SK-N-SH (cell line): ENCODE measurements at regions not wholly inside any gene's neighbourhood (a gene's known extent, or its start where the extent isn't known, plus 50 kb on each side); places are given as distances from the start of the nearest gene placed in this dataset.

Experiments used
- CTCF ChIA-PET: fragments of 300-600, 350-600 bp; formaldehyde crosslinking; extraction: SDS; loops from one replicate; lab custom pipeline; 2021; lab: Yijun Ruan, JAX
- POLR2A ChIA-PET: fragments of 350-600 bp; sonication (Branson Sonifier 250); formaldehyde crosslinking; extraction: SDS; loops from one replicate; lab custom pipeline; 2020; ENCODE audit warnings: antibody characterized with exemption, inconsistent platforms; lab: Yijun Ruan, JAX
- DNase-seq: peaks from one replicate; pipeline ENCODE4 v3.0.0; 2012
- H2AFZ ChIP-seq: fragments of 200-600 bp; sonication (generic); 2 replicates; pipeline ENCODE4 v1.8.1; 2016; ENCODE audit warnings: antibody characterized with exemption, mild to moderate bottlenecking, low read depth
- H3F3A ChIP-seq: fragments of 200-600 bp; sonication (generic); replicated peaks from 2 replicates; pipeline ENCODE3; 2016; ENCODE audit warnings: antibody characterized with exemption, mild to moderate bottlenecking; ENCODE audit not compliant: insufficient read depth
- H3K27ac ChIP-seq, 2 experiments: fragments of 200-500 bp in 1 of 2; fragments of 200-600 bp in 1 of 2; sonication (Bioruptor generic) in 1 of 2; sonication (generic), shearing (Covaris generic) in 1 of 2; 2 replicates each; pipeline versions ENCODE4 v1.5.1 to v1.6.1; 2014 to 2016; ENCODE audit warnings: low read depth in 2 of 2, inconsistent platforms in 1 of 2, low read length in 1 of 2, mild to moderate bottlenecking in 1 of 2, mixed read lengths in 1 of 2
- H3K27me3 ChIP-seq: fragments of 200-600 bp; sonication (generic), shearing (Covaris generic); 2 replicates; pipeline ENCODE4 v1.6.1; 2016; ENCODE audit warnings: mixed run types; ENCODE audit not compliant: insufficient read depth
- H3K36me3 ChIP-seq, 2 experiments: fragments of 200-500 bp in 1 of 2; fragments of 200-600 bp in 1 of 2; sonication (Bioruptor generic) in 1 of 2; sonication (generic) in 1 of 2; replicated peaks in 1 of 2; 2 replicates each; pipeline versions ENCODE3 to v1.5.1; 2014 to 2016; ENCODE audit warnings: low read length in 1 of 2, mild to moderate bottlenecking in 1 of 2; ENCODE audit not compliant: insufficient read depth in 2 of 2, control insufficient read depth in 1 of 2
- H3K4me1 ChIP-seq, 2 experiments: fragments of 200-500 bp in 1 of 2; fragments of 200-600 bp in 1 of 2; sonication (Bioruptor generic) in 1 of 2; sonication (generic), shearing (Covaris generic) in 1 of 2; 2 replicates each; pipeline versions ENCODE4 v1.5.1 to v1.6.1; 2014 to 2016; ENCODE audit warnings: low read depth in 1 of 2, low read length in 1 of 2, mixed run types in 1 of 2; ENCODE audit not compliant: insufficient read depth in 2 of 2, control insufficient read depth in 1 of 2
- H3K4me2 ChIP-seq: fragments of 200-600 bp; sonication (generic), shearing (Covaris generic); 2 replicates; pipeline ENCODE4 v1.6.1; 2017; ENCODE audit warnings: mixed run types
- H3K4me3 ChIP-seq, 2 experiments: fragments of 200-500 bp in 1 of 2; fragments of 200-600 bp in 1 of 2; sonication (Bioruptor generic) in 1 of 2; sonication (generic), shearing (Covaris generic) in 1 of 2; 2 replicates each; pipeline versions ENCODE4 v1.5.1 to v1.8.1; 2014 to 2016; ENCODE audit warnings: low read depth in 2 of 2, inconsistent platforms in 1 of 2, low read length in 1 of 2, mild to moderate bottlenecking in 1 of 2, mixed read lengths in 1 of 2, moderate library complexity in 1 of 2
- H3K79me2 ChIP-seq: fragments of 200-600 bp; sonication (generic); 2 replicates; pipeline ENCODE4 v1.8.1; 2017; ENCODE audit warnings: mild to moderate bottlenecking; ENCODE audit not compliant: insufficient read depth
- H3K9ac ChIP-seq: fragments of 200-600 bp; sonication (generic); 2 replicates; pipeline ENCODE4 v1.6.1; 2017; ENCODE audit warnings: mixed run types
- H3K9me2 ChIP-seq: fragments of 200-600 bp; sonication (generic); 2 replicates; pipeline ENCODE4 v1.6.1; 2017; ENCODE audit warnings: mixed run types
- H3K9me3 ChIP-seq: fragments of 200-600 bp; sonication (generic); 2 replicates; pipeline ENCODE4 v1.6.1; 2017; ENCODE audit warnings: mixed run types, mild to moderate bottlenecking, moderate library complexity
- H4K20me1 ChIP-seq: fragments of 200-600 bp; sonication (generic); 2 replicates; pipeline ENCODE4 v1.6.1; 2017; ENCODE audit warnings: mild to moderate bottlenecking, mixed run types; ENCODE audit not compliant: insufficient read depth
- CHD2 ChIP-seq: fragments of 150-350 bp; IDR thresholded peaks from 2 replicates; pipeline ENCODE4 v1.6.1; 2018; ENCODE audit warnings: low read length; ENCODE audit not compliant: partially characterized antibody
- ELF1 ChIP-seq: IDR thresholded peaks from 2 replicates; pipeline ENCODE4 v1.4.0; 2012
- EP300 ChIP-seq, 2 experiments: IDR thresholded peaks; 2 replicates each; pipeline versions ENCODE4 v1.4.0 to v1.6.1; 2012; ENCODE audit warnings: borderline replicate concordance in 1 of 2, low read depth in 1 of 2, low read length in 1 of 2
- EZH2phosphoT487 ChIP-seq: fragments of 200-600 bp; sonication (generic); IDR thresholded peaks from 2 replicates; pipeline ENCODE4 v1.6.1; 2017; ENCODE audit warnings: low read depth, mixed run types, mild to moderate bottlenecking, antibody characterized with exemption, moderate library complexity, borderline replicate concordance
- FOSL2 ChIP-seq: IDR thresholded peaks from 2 replicates; pipeline ENCODE4 v1.4.0; 2012; ENCODE audit warnings: low read depth, mild to moderate bottlenecking, moderate library complexity, borderline replicate concordance
- GABPA ChIP-seq: IDR thresholded peaks from 2 replicates; pipeline ENCODE4 v1.4.0; 2012; ENCODE audit warnings: low read depth, mild to moderate bottlenecking
- GATA2 ChIP-seq: sonication (generic); formaldehyde crosslinking; IDR thresholded peaks from 2 replicates; pipeline ENCODE4 v1.5.0; 2020; ENCODE audit warnings: mild to moderate bottlenecking, missing genetic modification reagents
- MEF2A ChIP-seq: IDR thresholded peaks from 2 replicates; pipeline ENCODE4 v1.4.0; 2012; ENCODE audit warnings: low read depth, borderline replicate concordance
- MXI1 ChIP-seq: IDR thresholded peaks from 2 replicates; pipeline ENCODE4 v1.6.1; 2012; ENCODE audit warnings: mild to moderate bottlenecking, low read depth, low read length, improper control_type of control experiment
- NFIC ChIP-seq: IDR thresholded peaks from 2 replicates; pipeline ENCODE4 v1.4.0; 2012; ENCODE audit warnings: borderline replicate concordance
- PBX3 ChIP-seq: IDR thresholded peaks from 2 replicates; pipeline ENCODE4; 2012
- POLR2AphosphoS5 ChIP-seq: IDR thresholded peaks from 2 replicates; pipeline ENCODE4 v1.6.1; 2012; ENCODE audit warnings: low read depth, low read length
- RAD21 ChIP-seq: IDR thresholded peaks from 2 replicates; pipeline ENCODE4 v1.6.1; 2012; ENCODE audit warnings: mild to moderate bottlenecking, low read length
- RCOR1 ChIP-seq: fragments of 150-350 bp; IDR thresholded peaks from 2 replicates; pipeline ENCODE4 v1.6.1; 2017; ENCODE audit warnings: antibody characterized with exemption, low read length
- SMC3 ChIP-seq: IDR thresholded peaks from 2 replicates; pipeline ENCODE4 v1.6.1; 2012; ENCODE audit warnings: low read depth, low read length, improper control_type of control experiment
- TAF1 ChIP-seq: IDR thresholded peaks from 2 replicates; pipeline ENCODE4 v1.6.1; 2012; ENCODE audit warnings: low read depth, mild to moderate bottlenecking, low read length, moderate library complexity, borderline replicate concordance
- TCF12 ChIP-seq: IDR thresholded peaks from 2 replicates; pipeline ENCODE4 v1.4.0; 2012
- YY1 ChIP-seq: IDR thresholded peaks from 2 replicates; pipeline ENCODE4 v1.4.0; 2012; ENCODE audit warnings: low read depth, mild to moderate bottlenecking
- WGBS: methylation state at CpG from one replicate; pipeline ENCODE4 v1.1.6; 2017; ENCODE audit warnings: low lambda C conversion rate; 5-methylcytosine and 5-hydroxymethylcytosine counted together
- TF ChIP-seq, protein P1 (sequence below): fragments of 150-350 bp; IDR thresholded peaks from 2 replicates; pipeline ENCODE4 v1.6.1; 2017; ENCODE audit warnings: antibody characterized with exemption, low read length, low read depth, borderline replicate concordance
- TF ChIP-seq, protein P2 (sequence below): fragments of 200-600 bp; sonication (generic); IDR thresholded peaks from 2 replicates; pipeline ENCODE4 v1.6.1; 2017; ENCODE audit warnings: antibody characterized with exemption, mild to moderate bottlenecking, moderate library complexity
- TF ChIP-seq, protein P3 (sequence below): IDR thresholded peaks from 2 replicates; pipeline ENCODE4 v1.4.0; 2012; ENCODE audit warnings: low read depth, borderline replicate concordance

GRCh38 chr5:2657151-2657550 is 94.3 kb downstream of the IRX2 start:
- ChIA-PET POLR2A (no interaction called here), CTCF (no interaction called here)
- Histone ChIP-seq H3K79me2 (no peaks in the 10 kb centered on the region), H3F3A (no peaks in the 10 kb centered on the region), H2AFZ (no peak overlapping the region), H3K36me3 (no peaks in the 10 kb centered on the region), H3K27ac (no peak overlapping the region), H3K4me3 (no peak overlapping the region), H3K9me2 (no peaks in the 10 kb centered on the region)
- no peak for TF ChIP-seq SMC3
- TF ChIP-seq MEF2A: no peak
- TF ChIP-seq POLR2AphosphoS5: no peak
- TF ChIP-seq, protein P1, sequence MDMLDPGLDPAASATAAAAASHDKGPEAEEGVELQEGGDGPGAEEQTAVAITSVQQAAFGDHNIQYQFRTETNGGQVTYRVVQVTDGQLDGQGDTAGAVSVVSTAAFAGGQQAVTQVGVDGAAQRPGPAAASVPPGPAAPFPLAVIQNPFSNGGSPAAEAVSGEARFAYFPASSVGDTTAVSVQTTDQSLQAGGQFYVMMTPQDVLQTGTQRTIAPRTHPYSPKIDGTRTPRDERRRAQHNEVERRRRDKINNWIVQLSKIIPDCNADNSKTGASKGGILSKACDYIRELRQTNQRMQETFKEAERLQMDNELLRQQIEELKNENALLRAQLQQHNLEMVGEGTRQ: no peak
- no peak for TF ChIP-seq PBX3
- TF ChIP-seq, all 33 proteins: peak for 0
- Histone ChIP-seq H3K4me2 (no peak overlapping the region), H3K4me1 (no peaks in the 10 kb centered on the region), H4K20me1 (no peaks in the 10 kb centered on the region), H3K9me3 (no peaks in the 10 kb centered on the region), H3K27me3 (peaks cover 43% of the 10 kb centered on the region; the same call in 1 of the 2 replicates), H3K9ac (no peak overlapping the region)
- 9% methylated on average over 10 of the region's 13 CpGs for WGBS
- no peak for DNase-seq

DNA sequence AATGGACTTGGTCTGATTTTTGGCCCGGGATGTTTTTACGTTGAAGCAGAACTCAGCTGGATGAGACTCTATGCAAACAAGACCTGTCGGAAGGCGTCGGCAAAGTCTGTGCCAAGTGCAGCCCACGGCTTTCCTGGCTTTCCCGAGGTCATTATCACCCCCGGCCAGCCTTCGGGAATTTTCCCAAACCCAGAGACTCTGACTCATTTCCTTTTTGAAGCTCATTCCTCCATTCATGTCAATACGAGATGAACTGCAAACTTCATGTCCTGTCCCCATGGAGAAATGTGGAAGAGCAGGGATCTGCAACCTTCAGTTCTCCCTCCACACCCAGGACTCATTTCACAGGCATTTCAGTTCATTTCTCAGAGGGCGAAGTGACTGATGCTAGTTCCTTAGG is 95.3 kb downstream of the IRX2 start:
- 2% methylated on average over 6 of the region's 11 CpGs for WGBS
- TF ChIP-seq CHD2: no peak
- no peak for TF ChIP-seq GABPA
- no peak for TF ChIP-seq FOSL2
- TF ChIP-seq YY1: no peak
- no peak for TF ChIP-seq TCF12
- TF ChIP-seq NFIC: no peak
- no peak for TF ChIP-seq RAD21
- TF ChIP-seq EZH2phosphoT487: no peak
- no peak for TF ChIP-seq PBX3
- TF ChIP-seq SMC3: no peak
- no peak for TF ChIP-seq ELF1
- no peak for TF ChIP-seq RCOR1
- TF ChIP-seq EP300 (IDR thresholded peaks at IDR 0.05; ENCODE audit: borderline replicate concordance in 1 of 2, low read depth in 1 of 2, low read length in 1 of 2): no peak
- TF ChIP-seq MXI1: no peak
- TF ChIP-seq TAF1: no peak
- TF ChIP-seq, protein P2, sequence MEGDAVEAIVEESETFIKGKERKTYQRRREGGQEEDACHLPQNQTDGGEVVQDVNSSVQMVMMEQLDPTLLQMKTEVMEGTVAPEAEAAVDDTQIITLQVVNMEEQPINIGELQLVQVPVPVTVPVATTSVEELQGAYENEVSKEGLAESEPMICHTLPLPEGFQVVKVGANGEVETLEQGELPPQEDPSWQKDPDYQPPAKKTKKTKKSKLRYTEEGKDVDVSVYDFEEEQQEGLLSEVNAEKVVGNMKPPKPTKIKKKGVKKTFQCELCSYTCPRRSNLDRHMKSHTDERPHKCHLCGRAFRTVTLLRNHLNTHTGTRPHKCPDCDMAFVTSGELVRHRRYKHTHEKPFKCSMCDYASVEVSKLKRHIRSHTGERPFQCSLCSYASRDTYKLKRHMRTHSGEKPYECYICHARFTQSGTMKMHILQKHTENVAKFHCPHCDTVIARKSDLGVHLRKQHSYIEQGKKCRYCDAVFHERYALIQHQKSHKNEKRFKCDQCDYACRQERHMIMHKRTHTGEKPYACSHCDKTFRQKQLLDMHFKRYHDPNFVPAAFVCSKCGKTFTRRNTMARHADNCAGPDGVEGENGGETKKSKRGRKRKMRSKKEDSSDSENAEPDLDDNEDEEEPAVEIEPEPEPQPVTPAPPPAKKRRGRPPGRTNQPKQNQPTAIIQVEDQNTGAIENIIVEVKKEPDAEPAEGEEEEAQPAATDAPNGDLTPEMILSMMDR: no peak
- TF ChIP-seq, protein P3, sequence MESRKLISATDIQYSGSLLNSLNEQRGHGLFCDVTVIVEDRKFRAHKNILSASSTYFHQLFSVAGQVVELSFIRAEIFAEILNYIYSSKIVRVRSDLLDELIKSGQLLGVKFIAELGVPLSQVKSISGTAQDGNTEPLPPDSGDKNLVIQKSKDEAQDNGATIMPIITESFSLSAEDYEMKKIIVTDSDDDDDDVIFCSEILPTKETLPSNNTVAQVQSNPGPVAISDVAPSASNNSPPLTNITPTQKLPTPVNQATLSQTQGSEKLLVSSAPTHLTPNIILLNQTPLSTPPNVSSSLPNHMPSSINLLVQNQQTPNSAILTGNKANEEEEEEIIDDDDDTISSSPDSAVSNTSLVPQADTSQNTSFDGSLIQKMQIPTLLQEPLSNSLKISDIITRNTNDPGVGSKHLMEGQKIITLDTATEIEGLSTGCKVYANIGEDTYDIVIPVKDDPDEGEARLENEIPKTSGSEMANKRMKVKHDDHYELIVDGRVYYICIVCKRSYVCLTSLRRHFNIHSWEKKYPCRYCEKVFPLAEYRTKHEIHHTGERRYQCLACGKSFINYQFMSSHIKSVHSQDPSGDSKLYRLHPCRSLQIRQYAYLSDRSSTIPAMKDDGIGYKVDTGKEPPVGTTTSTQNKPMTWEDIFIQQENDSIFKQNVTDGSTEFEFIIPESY: no peak
- TF ChIP-seq GATA2 (CRISPR knock-in tag): no peak
- TF ChIP-seq, all 33 proteins: peak for 0
- H3K27ac ChIP-seq: no peak overlapping the region

More for the DNA sequence above, 95.3 kb downstream of the IRX2 start:
- Histone ChIP-seq H3F3A (no peaks in the 10 kb centered on the region), H3K9me2 (no peaks in the 10 kb centered on the region), H3K4me2 (no peak overlapping the region), H3K36me3 (no peaks in the 10 kb centered on the region), H3K27me3 (peaks cover 43% of the 10 kb centered on the region; the same call in 1 of the 2 replicates), H3K79me2 (no peaks in the 10 kb centered on the region), H3K9me3 (no peaks in the 10 kb centered on the region), H4K20me1 (no peaks in the 10 kb centered on the region), H2AFZ (no peak overlapping the region), H3K9ac (no peak overlapping the region), H3K4me3 (no peak overlapping the region), H3K4me1 (no peaks in the 10 kb centered on the region)
- no peak for DNase-seq
- ChIA-PET POLR2A (no interaction called here), CTCF (no interaction called here)
